GM19395 (cell line): ENCODE measurements at regions not wholly inside any gene's neighbourhood (a gene's known extent, or its start where the extent isn't known, plus 50 kb on each side); places are given as distances from the start of the nearest gene placed in this dataset.
"Not testable (repeated sequence)": the region's sequence is repeated elsewhere in the genome, so short reads cannot be mapped to it uniquely, and the experiment has no call there.

Experiments
- ATAC-seq: cut with Tn5 transposase; IDR thresholded peaks from one replicate; pipeline ENCODE4 v1.9.1; 2021; ENCODE audit warnings: mild to moderate bottlenecking, moderate library complexity; ENCODE audit not compliant: unreplicated experiment

- peak; percentile 31 for ATAC-seq
These were observed 324.4 kb upstream of the CFAP20DC start for GRCh38 chr3:59374091-59374817.

DNA sequence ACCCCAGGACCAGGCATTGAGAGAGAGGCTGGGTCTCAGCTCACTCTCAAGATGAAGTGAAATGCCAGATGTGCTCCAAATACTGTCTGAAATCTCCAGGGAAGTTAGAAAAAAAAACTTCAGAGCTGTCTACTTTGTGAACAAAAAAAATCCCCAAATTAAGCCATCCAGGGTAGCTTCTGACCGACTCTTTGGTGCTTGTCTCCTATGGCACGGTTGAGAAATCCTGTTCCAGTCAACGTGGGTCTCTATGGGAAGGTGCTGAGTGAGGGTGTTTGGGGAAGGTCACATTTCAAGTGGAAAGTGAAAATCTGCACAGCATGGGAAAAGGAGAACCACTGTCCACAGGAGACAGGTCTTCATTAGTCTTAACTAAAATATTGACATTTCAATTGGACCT, 322.5 kb upstream of the CFAP20DC start:
- no peak for ATAC-seq

GRCh38 chr3:59368900-59369675, 319.3 kb upstream of the CFAP20DC start:
- ATAC-seq: no peak

DNA sequence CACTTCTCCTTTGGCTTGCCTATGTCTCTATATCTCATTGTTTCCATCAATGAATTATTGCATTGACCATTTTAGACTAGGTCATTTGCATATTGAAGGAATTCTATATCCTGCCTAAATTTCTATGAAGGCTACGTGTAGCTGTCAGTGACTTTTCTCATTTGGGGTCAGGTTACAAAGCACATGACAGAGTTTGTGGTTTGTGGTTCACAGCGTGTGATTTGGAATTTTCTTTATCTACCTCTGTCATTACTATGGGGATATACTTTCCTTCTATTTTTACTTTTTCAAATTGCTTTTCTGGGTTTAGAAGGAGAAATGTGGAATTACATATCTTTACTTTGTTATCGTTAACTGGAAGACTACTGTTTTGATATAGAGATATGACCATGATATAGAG, 317.3 kb upstream of the CFAP20DC start:
- no peak for ATAC-seq

GRCh38 chr3:59366218-59366617, 316.4 kb upstream of the CFAP20DC start:
- no peak for ATAC-seq

- ATAC-seq: no peak
These were observed 314.7 kb upstream of the CFAP20DC start for GRCh38 chr3:59364496-59364895.

DNA sequence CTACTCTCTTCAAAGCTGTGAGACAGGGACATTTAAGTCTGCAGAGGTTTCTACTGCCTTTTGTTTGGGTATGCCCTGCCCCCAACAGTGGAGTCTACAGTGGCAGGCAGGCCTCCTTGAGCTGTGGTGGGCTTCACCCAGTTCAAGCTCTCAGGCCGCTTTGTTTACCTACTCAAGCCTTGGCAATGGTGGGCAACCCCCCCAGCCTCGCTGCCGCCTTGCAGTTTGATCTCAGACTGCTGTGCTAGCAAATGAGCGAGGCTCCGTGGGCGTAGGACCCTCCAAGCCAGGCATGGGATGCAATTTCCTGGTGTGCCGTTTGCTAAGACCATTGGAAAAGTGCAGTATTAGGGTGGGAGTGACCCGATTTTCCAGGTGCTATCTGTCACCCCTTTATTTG, 310.5 kb upstream of the CFAP20DC start:
- not testable (repeated sequence) for ATAC-seq

DNA sequence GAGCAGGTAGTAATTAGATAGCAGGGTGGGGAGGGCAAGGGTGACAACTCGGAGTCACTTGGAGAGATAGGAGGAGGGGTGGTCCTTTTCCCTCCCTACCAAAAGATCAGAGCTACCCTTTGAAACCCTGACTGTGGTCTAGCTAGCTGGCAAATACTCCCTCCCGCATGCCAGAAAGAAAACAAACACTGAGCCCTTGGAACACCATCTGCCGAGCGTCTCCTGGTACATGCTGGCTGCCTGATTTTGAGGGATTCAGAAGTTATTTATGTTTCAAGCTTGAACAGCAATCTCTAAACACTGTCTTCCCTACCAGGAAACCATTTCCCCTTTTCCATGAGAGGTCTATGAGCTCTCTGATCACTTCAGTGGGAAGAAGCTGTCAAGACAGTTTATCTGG, 291.6 kb upstream of the CFAP20DC start:
- ATAC-seq: no peak

- no peak for ATAC-seq
These were observed 290.0 kb upstream of the CFAP20DC start for GRCh38 chr3:59339818-59340217.

DNA sequence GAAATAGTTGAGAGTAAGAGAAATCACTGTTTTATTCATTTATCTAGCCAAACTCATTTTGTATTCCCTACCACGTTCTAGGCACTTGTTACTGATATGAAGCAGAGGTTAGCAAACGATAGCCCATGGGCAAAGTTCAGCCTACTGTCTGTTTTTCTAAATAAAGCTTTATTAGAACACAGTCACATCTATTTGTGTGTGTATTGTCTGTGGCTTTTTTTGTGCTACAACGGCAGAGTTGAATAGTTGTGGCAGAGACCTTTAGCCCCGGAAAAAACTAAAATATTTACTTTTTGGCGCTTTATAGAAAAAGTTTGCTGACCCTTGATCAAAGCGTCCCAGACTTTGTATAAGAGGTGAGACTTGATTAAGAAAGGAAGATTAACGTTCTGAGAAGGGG, 289.1 kb upstream of the CFAP20DC start:
- no peak for ATAC-seq

- no peak for ATAC-seq
These were observed 285.5 kb upstream of the CFAP20DC start for GRCh38 chr3:59335338-59335737.

- ATAC-seq: no peak
These were observed 284.8 kb upstream of the CFAP20DC start for GRCh38 chr3:59334585-59334984.

DNA sequence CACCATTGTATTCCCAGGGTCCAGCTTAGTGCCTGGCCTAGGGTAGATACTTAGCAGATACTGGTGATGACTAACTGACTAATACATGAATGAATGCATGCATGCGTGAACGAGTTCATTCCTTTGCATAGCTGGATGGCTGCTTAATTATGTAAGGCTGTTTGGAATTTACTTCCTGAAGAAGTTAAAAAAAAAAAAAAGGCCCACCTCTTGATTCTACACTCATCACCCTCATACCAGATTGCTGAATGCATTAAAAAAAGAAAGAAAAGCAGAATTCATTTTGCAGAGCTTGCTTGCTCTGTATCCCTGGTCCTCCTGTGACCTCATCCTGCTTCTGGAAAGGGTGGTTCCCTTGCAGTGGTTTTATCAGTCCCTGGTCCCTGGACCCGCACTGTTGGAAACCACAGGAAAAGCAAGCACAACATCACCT, 277.6 kb upstream of the CFAP20DC start:
- no peak for ATAC-seq

- no peak for ATAC-seq
These were observed 276.6 kb upstream of the CFAP20DC start for GRCh38 chr3:59326246-59327024.

GRCh38 chr3:59321881-59322540, 272.2 kb upstream of the CFAP20DC start:
- ATAC-seq: no peak

- ATAC-seq: no peak
These were observed 270.3 kb upstream of the CFAP20DC start for GRCh38 chr3:59320080-59320479.

DNA sequence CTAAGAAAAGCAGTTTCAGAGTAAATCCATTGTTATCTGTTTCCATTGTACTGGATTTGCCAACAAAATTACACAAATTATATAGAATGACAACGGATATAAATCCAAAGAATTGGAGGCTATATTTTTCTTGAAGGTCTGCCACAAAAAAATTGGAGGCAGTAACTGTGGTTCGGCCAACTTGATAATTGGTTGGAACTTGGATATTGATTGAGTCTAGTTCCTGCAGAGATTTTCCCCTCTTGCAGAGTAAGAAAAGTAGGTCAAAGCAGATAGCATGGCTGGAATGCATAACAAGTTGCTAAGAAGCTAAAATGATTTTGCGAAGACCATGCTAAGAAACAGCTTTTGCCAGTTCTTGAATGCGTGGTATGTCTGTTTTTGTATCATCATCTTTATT, 269.6 kb upstream of the CFAP20DC start:
- ATAC-seq: no peak

GRCh38 chr3:59318881-59319280, 269.1 kb upstream of the CFAP20DC start:
- ATAC-seq: no peak

DNA sequence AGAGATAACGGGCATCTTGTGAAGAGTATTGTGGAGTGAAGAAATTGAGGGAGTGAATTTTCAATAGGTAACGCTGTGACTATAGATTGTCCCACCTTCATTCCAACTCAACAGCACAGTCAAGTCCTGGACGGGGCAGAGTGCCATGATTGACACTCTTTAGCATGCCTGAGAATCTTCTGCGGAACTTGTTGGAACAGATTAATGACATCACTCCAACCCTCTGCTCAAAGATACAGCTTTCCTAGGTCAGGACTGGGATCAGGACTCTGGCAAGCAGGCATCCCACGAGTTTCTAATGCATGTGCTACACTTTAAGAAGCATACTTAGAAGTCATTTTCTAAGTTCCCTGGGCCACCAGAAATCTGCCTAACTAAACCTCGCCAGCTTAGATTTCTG, 267.6 kb upstream of the CFAP20DC start:
- ATAC-seq: no peak

DNA sequence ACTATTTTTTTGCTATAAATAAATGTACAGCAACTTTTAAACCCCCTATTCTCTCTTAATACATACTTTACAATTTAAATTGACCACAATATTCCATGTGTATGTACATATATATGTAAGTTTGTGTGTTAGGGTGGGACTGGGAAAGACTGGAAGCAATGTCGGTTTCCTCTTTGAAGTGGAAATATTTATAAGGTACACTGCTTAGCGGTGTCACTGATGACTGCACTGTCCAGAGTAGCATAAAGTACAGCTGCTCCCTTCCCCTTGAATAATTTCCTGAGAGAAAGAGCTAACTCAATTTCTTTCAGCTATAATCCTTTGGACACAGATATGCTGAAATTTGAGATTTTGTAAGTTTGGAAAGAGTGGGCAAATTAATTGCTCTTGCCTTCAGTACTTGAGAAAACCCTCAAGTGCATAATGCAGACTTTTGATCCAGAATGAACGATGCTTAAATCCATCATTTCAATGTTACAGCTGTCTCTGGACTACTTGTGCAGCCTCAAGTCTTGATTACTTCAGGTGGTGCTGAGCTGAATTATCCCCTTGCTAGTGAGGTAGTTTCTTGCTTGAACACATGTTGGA, 267.0 kb upstream of the CFAP20DC start:
- ATAC-seq: no peak

GRCh38 chr3:59313365-59313764, 263.5 kb upstream of the CFAP20DC start:
- ATAC-seq: peak; percentile 94
